H9 (cell line): ENCODE measurements at regions not wholly inside any gene's neighbourhood (a gene's known extent, or its start where the extent isn't known, plus 50 kb on each side); places are given as distances from the start of the nearest gene placed in this dataset.

Experiments
- DNase-seq: peaks from one replicate; pipeline ENCODE4 v3.0.0-alpha.2; 2017
- H2AFZ ChIP-seq: one replicate; pipeline ENCODE4 v1.6.1; 2013; ENCODE audit warnings: mild to moderate bottlenecking, low read length, control low read depth, moderate library complexity
- H2AK5ac ChIP-seq: 2 replicates; pipeline ENCODE4 v1.6.1; 2013; ENCODE audit warnings: low read length, control low read depth, mixed read lengths; ENCODE audit not compliant: insufficient read length
- H2BK120ac ChIP-seq: one replicate; pipeline ENCODE4 v1.6.1; 2013; ENCODE audit warnings: low read depth, mild to moderate bottlenecking, low read length, control low read depth, inconsistent platforms; ENCODE audit not compliant: poor library complexity, severe bottlenecking
- H2BK12ac ChIP-seq: 2 replicates; pipeline ENCODE4 v1.6.1; 2013; ENCODE audit warnings: low read length, control low read depth, mixed read lengths, low read depth; ENCODE audit not compliant: insufficient read length
- H2BK15ac ChIP-seq: 2 replicates; pipeline ENCODE4 v1.6.1; 2013; ENCODE audit warnings: low read depth, low read length, control low read depth
- H2BK20ac ChIP-seq: one replicate; pipeline ENCODE4 v1.6.1; 2013; ENCODE audit warnings: low read depth, mild to moderate bottlenecking, low read length, control low read depth, inconsistent platforms; ENCODE audit not compliant: poor library complexity, severe bottlenecking
- H2BK5ac ChIP-seq: 2 replicates; pipeline ENCODE4 v1.6.1; 2013; ENCODE audit warnings: low read length, control low read depth, mixed read lengths; ENCODE audit not compliant: insufficient read length
- H3K14ac ChIP-seq: 2 replicates; pipeline ENCODE4 v1.6.1; 2013; ENCODE audit warnings: low read length, control low read depth; ENCODE audit not compliant: insufficient read depth
- H3K18ac ChIP-seq: 2 replicates; pipeline ENCODE4 v1.6.1; 2013; ENCODE audit warnings: low read depth, mild to moderate bottlenecking, mixed read lengths, low read length, control low read depth; ENCODE audit not compliant: insufficient read length
- H3K23ac ChIP-seq: 2 replicates; pipeline ENCODE4 v1.6.1; 2013; ENCODE audit warnings: low read length, control low read depth, mixed read lengths, low read depth; ENCODE audit not compliant: insufficient read length
- H3K23me2 ChIP-seq: 2 replicates; pipeline ENCODE4 v1.6.1; 2013; ENCODE audit warnings: low read depth, mild to moderate bottlenecking, mixed read lengths, low read length, control low read depth; ENCODE audit not compliant: insufficient read length, poor library complexity, severe bottlenecking
- H3K27ac ChIP-seq: 2 replicates; pipeline ENCODE4 v1.5.1; 2013; ENCODE audit warnings: low read length, control low read depth, mixed read lengths, low read depth; ENCODE audit not compliant: insufficient read length
- H3K27me3 ChIP-seq: 2 replicates; pipeline ENCODE4 v1.6.1; 2013; ENCODE audit warnings: low read length, control low read depth, inconsistent platforms; ENCODE audit not compliant: insufficient read depth
- H3K4ac ChIP-seq: 2 replicates; pipeline ENCODE4 v1.6.1; 2013; ENCODE audit warnings: low read depth, mild to moderate bottlenecking, control low read depth, inconsistent platforms, low read length, moderate library complexity
- H3K4me1 ChIP-seq: 2 replicates; pipeline ENCODE4 v1.6.1; 2013; ENCODE audit warnings: low read length, control low read depth, inconsistent platforms; ENCODE audit not compliant: insufficient read depth
- H3K4me2 ChIP-seq: 2 replicates; pipeline ENCODE4 v1.6.1; 2013; ENCODE audit warnings: low read length, control low read depth, mixed read lengths; ENCODE audit not compliant: insufficient read length, insufficient read depth
- H3K56ac ChIP-seq: 2 replicates; pipeline ENCODE4 v1.6.1; 2013; ENCODE audit warnings: low read depth, mild to moderate bottlenecking, mixed read lengths, low read length, control low read depth; ENCODE audit not compliant: insufficient read length
- H3K79me1 ChIP-seq: 2 replicates; pipeline ENCODE4 v1.6.1; 2013; ENCODE audit warnings: low read depth, mild to moderate bottlenecking, moderate library complexity, low read length, control low read depth, inconsistent platforms; ENCODE audit not compliant: insufficient read depth, poor library complexity, severe bottlenecking
- H3K79me2 ChIP-seq: 2 replicates; pipeline ENCODE4 v1.6.1; 2013; ENCODE audit warnings: low read length, control low read depth, inconsistent platforms; ENCODE audit not compliant: insufficient read depth
- H3K9ac ChIP-seq: 2 replicates; pipeline ENCODE4 v1.6.1; 2013; ENCODE audit warnings: low read length, control low read depth, mixed read lengths; ENCODE audit not compliant: insufficient read length; ENCODE audit errors: extremely low read depth
- H3K9me3 ChIP-seq: one replicate; pipeline ENCODE4 v1.6.1; 2013; ENCODE audit warnings: low read depth, low read length, inconsistent platforms; ENCODE audit not compliant: control insufficient read depth
- H3T11ph ChIP-seq: one replicate; pipeline ENCODE4 v1.6.1; 2013; ENCODE audit warnings: mild to moderate bottlenecking, low read length, control low read depth, inconsistent platforms
- H4K20me1 ChIP-seq: one replicate; pipeline ENCODE4 v1.6.1; 2013; ENCODE audit not compliant: control insufficient read depth, insufficient read length, insufficient read depth
- H4K5ac ChIP-seq: 2 replicates; pipeline ENCODE4 v1.6.1; 2013; ENCODE audit warnings: low read depth, mild to moderate bottlenecking, mixed read lengths, low read length, control low read depth; ENCODE audit not compliant: insufficient read length
- H4K8ac ChIP-seq: replicated peaks from 2 replicates; pipeline ENCODE4 v1.6.1; 2013; ENCODE audit warnings: low read length, control low read depth, mixed read lengths, low read depth; ENCODE audit not compliant: insufficient read length
- H4K91ac ChIP-seq: 2 replicates; pipeline ENCODE4 v1.6.1; 2013; ENCODE audit warnings: low read depth, mild to moderate bottlenecking, moderate library complexity, mixed read lengths, low read length, control low read depth; ENCODE audit not compliant: insufficient read length
- H3K27ac Mint-ChIP-seq, 3 experiments: 2 replicates in 2 of 3; 3 replicates in 1 of 3; pipeline ENCODE4 v1.8.0; 2020 to 2021; ENCODE audit warnings: mixed read lengths in 3 of 3, mild to moderate bottlenecking in 1 of 3, moderate library complexity in 1 of 3
- H3K27me3 Mint-ChIP-seq: 2 replicates; pipeline ENCODE4 v1.8.0; 2021; ENCODE audit warnings: low read depth, mild to moderate bottlenecking, moderate library complexity, mixed read lengths
- H3K36me3 Mint-ChIP-seq, 3 experiments: 2 replicates in 2 of 3; 3 replicates in 1 of 3; pipeline ENCODE4 v1.8.0; 2020 to 2021; ENCODE audit warnings: low read depth in 3 of 3, mixed read lengths in 3 of 3; ENCODE audit not compliant: insufficient read depth in 1 of 3
- H3K4me1 Mint-ChIP-seq, 2 experiments: 2 replicates each; pipeline ENCODE4 v1.8.0; 2020; ENCODE audit warnings: mixed read lengths in 2 of 2
- H3K4me3 Mint-ChIP-seq, 2 experiments: 2 replicates in 1 of 2; 3 replicates in 1 of 2; pipeline ENCODE4 v1.8.0; 2020 to 2021; ENCODE audit warnings: mild to moderate bottlenecking in 2 of 2, mixed read lengths in 2 of 2, moderate library complexity in 1 of 2
- H3K9me3 Mint-ChIP-seq, 2 experiments: 2 replicates in 1 of 2; 3 replicates in 1 of 2; pipeline ENCODE4 v1.8.0; 2020; ENCODE audit warnings: mild to moderate bottlenecking in 2 of 2, mixed read lengths in 2 of 2, moderate library complexity in 1 of 2
- WGBS: extraction: QIAGEN DNeasy Blood & Tissue Kit; methylation state at CpG from one replicate; pipeline ENCODE4 v1.1.7; 2013; ENCODE audit warnings: missing lambda C conversion rate, low lambda C conversion rate, mixed read lengths; ENCODE audit not compliant: insufficient read length; ENCODE audit errors: extremely low coverage; 5-methylcytosine and 5-hydroxymethylcytosine counted together
- TF ChIP-seq, protein P1 (sequence below): fragments of 200-600 bp; sonication (generic); conservative IDR thresholded peaks from 3 replicates; pipeline ENCODE4 v1.8.0; 2021; ENCODE audit warnings: antibody characterized with exemption, mild to moderate bottlenecking

- Histone ChIP-seq H3K27ac (no peak overlapping the region), H3K79me2 (no peaks in the 10 kb centered on the region), H3K18ac (no peak overlapping the region), H3K4ac (no peak overlapping the region), H2BK12ac (no peak overlapping the region), H3T11ph (no peak overlapping the region), H4K20me1 (no peaks in the 10 kb centered on the region), H3K9ac (no peak overlapping the region), H2BK5ac (no peak overlapping the region), H4K5ac (no peak overlapping the region), H3K23me2 (no peaks in the 10 kb centered on the region), H3K4me2 (no peak overlapping the region), H3K56ac (no peak overlapping the region), H2BK120ac (no peak overlapping the region), H2BK20ac (no peak overlapping the region), H2AFZ (peak overlapping the region; percentile 57), H3K14ac (no peak overlapping the region), H4K91ac (no peak overlapping the region), H3K79me1 (no peaks in the 10 kb centered on the region), H3K9me3 (no peaks in the 10 kb centered on the region), H2BK15ac (no peak overlapping the region), H4K8ac (no peak overlapping the region), H3K23ac (no peak overlapping the region), H3K4me1 (no peaks in the 10 kb centered on the region; the same call in 1 of the 2 replicates), H3K27me3 (no peaks in the 10 kb centered on the region), H2AK5ac (no peak overlapping the region)
- Mint-ChIP-seq H3K9me3 (no peaks in the 10 kb centered on the region), H3K4me1 (peaks cover 5 to 7% of the 10 kb centered on the region in 2 experiments), H3K27ac (no peak overlapping the region), H3K36me3 (no peaks in the 10 kb centered on the region), H3K27me3 (no peaks in the 10 kb centered on the region), H3K4me3 (no peak overlapping the region)
- peak; percentile 54 for DNase-seq
- no CpG with 5 or more reads among the region's 6 CpGs for WGBS
- TF ChIP-seq, protein P1, sequence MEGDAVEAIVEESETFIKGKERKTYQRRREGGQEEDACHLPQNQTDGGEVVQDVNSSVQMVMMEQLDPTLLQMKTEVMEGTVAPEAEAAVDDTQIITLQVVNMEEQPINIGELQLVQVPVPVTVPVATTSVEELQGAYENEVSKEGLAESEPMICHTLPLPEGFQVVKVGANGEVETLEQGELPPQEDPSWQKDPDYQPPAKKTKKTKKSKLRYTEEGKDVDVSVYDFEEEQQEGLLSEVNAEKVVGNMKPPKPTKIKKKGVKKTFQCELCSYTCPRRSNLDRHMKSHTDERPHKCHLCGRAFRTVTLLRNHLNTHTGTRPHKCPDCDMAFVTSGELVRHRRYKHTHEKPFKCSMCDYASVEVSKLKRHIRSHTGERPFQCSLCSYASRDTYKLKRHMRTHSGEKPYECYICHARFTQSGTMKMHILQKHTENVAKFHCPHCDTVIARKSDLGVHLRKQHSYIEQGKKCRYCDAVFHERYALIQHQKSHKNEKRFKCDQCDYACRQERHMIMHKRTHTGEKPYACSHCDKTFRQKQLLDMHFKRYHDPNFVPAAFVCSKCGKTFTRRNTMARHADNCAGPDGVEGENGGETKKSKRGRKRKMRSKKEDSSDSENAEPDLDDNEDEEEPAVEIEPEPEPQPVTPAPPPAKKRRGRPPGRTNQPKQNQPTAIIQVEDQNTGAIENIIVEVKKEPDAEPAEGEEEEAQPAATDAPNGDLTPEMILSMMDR, result peak; percentile 86
These were observed 69.7 kb downstream of the PRSS23 start for GRCh38 chr11:86869966-86870570.
